ENCODE measurements at regions not wholly inside any gene's neighbourhood (a gene's known extent, or its start where the extent isn't known, plus 50 kb on each side); places are given as distances from the start of the nearest gene placed in this dataset.

GRCh38 chr11:106369224-106369623, 291.8 kb downstream of the AASDHPPT start:
- TF ChIP-seq, protein P1, sequence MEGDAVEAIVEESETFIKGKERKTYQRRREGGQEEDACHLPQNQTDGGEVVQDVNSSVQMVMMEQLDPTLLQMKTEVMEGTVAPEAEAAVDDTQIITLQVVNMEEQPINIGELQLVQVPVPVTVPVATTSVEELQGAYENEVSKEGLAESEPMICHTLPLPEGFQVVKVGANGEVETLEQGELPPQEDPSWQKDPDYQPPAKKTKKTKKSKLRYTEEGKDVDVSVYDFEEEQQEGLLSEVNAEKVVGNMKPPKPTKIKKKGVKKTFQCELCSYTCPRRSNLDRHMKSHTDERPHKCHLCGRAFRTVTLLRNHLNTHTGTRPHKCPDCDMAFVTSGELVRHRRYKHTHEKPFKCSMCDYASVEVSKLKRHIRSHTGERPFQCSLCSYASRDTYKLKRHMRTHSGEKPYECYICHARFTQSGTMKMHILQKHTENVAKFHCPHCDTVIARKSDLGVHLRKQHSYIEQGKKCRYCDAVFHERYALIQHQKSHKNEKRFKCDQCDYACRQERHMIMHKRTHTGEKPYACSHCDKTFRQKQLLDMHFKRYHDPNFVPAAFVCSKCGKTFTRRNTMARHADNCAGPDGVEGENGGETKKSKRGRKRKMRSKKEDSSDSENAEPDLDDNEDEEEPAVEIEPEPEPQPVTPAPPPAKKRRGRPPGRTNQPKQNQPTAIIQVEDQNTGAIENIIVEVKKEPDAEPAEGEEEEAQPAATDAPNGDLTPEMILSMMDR (IDR thresholded peaks at IDR 0.05), result no peak
- TF ChIP-seq POLR2A (IDR thresholded peaks at IDR 0.05), result no peak

Measured in breast epithelium (tissue), 3 donors.